ENCODE measurements at regions not wholly inside any gene's neighbourhood (a gene's known extent, or its start where the extent isn't known, plus 50 kb on each side); places are given as distances from the start of the nearest gene placed in this dataset.

DNA sequence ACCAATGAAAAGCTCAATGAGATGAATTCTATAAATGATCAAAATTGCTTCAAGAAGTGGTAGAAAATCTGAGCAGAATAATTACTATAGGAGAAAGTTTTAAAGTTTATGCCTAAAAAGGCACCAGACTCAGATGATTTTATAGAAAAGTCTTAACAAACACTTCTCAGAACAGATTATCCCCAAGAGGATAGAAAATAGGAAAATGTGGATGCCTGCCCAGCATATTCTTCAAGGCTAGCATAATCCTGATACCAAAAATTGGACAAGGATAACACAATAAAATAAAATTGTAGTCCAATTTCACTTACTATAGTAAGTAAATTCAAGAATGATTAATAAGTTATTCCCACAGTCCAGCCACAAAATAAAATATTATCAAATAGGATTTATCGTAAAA, 397.0 kb downstream of the NR2F1-AS1 start:
- TF ChIP-seq CTCF (IDR thresholded peaks at IDR 0.05) (no peak), ESRRA (CRISPR knock-in tag; IDR thresholded peaks at IDR 0.05; ENCODE audit: borderline replicate concordance) (no peak), ETV6 (CRISPR knock-in tag; IDR thresholded peaks at IDR 0.05) (no peak), PRDM15 (CRISPR knock-in tag; IDR thresholded peaks at IDR 0.05) (no peak), JUN (CRISPR knock-in tag; IDR thresholded peaks at IDR 0.05) (no peak), CREB1 (CRISPR knock-in tag; IDR thresholded peaks at IDR 0.05) (no peak), PREB (CRISPR knock-in tag; IDR thresholded peaks at IDR 0.05; ENCODE audit: borderline replicate concordance) (no peak), USF2 (CRISPR knock-in tag; IDR thresholded peaks at IDR 0.05) (no peak)
- TF ChIP-seq, protein P1, sequence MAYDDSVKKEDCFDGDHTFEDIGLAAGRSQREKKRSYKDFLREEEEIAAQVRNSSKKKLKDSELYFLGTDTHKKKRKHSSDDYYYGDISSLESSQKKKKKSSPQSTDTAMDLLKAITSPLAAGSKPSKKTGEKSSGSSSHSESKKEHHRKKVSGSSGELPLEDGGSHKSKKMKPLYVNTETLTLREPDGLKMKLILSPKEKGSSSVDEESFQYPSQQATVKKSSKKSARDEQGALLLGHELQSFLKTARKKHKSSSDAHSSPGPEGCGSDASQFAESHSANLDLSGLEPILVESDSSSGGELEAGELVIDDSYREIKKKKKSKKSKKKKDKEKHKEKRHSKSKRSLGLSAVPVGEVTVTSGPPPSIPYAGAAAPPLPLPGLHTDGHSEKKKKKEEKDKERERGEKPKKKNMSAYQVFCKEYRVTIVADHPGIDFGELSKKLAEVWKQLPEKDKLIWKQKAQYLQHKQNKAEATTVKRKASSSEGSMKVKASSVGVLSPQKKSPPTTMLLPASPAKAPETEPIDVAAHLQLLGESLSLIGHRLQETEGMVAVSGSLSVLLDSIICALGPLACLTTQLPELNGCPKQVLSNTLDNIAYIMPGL (CRISPR knock-in tag; IDR thresholded peaks at IDR 0.05) = no peak
